GM23248 (cell line): ENCODE measurements at regions not wholly inside any gene's neighbourhood (a gene's known extent, or its start where the extent isn't known, plus 50 kb on each side); places are given as distances from the start of the nearest gene placed in this dataset.

Experiments used
- DNase-seq: peaks from one replicate; pipeline ENCODE4 v3.0.0-alpha.2; 2015
- H2AFZ ChIP-seq: fragments of 200-600 bp; sonication (generic); 2 replicates; pipeline ENCODE4 v1.6.1; 2016; ENCODE audit warnings: antibody characterized with exemption
- H3F3A ChIP-seq: fragments of 200-600 bp; sonication (generic); 2 replicates; pipeline ENCODE4 v1.6.1; 2016; ENCODE audit warnings: mild to moderate bottlenecking, antibody characterized with exemption, mixed run types; ENCODE audit not compliant: insufficient read depth
- H3K27ac ChIP-seq: fragments of 200-600 bp; sonication (generic); 2 replicates; pipeline ENCODE4 v1.5.1; 2016; ENCODE audit warnings: mild to moderate bottlenecking
- H3K27me3 ChIP-seq: fragments of 200-600 bp; sonication (generic); replicated peaks from 2 replicates; pipeline ENCODE4 v1.6.1; 2016; ENCODE audit warnings: mild to moderate bottlenecking; ENCODE audit not compliant: insufficient read depth
- H3K36me3 ChIP-seq: fragments of 200-600 bp; sonication (generic); 2 replicates; pipeline ENCODE4 v1.6.1; 2016; ENCODE audit warnings: low read depth, mild to moderate bottlenecking
- H3K4me1 ChIP-seq: fragments of 200-600 bp; sonication (generic); 2 replicates; pipeline ENCODE4 v1.6.1; 2016; ENCODE audit warnings: mild to moderate bottlenecking; ENCODE audit not compliant: insufficient read depth
- H3K4me2 ChIP-seq: fragments of 200-600 bp; sonication (generic); one replicate; pipeline ENCODE4 v1.6.1; 2016; ENCODE audit warnings: mild to moderate bottlenecking; ENCODE audit not compliant: unreplicated experiment
- H3K4me3 ChIP-seq: fragments of 200-600 bp; sonication (generic); 2 replicates; pipeline ENCODE4 v1.5.1; 2016; ENCODE audit warnings: mild to moderate bottlenecking
- H3K79me2 ChIP-seq: fragments of 200-600 bp; sonication (generic); 2 replicates; pipeline ENCODE4 v1.6.1; 2016; ENCODE audit warnings: mild to moderate bottlenecking; ENCODE audit not compliant: insufficient read depth
- H3K9ac ChIP-seq: fragments of 200-600 bp; sonication (generic); 2 replicates; pipeline ENCODE4 v1.6.1; 2016; ENCODE audit warnings: mild to moderate bottlenecking
- H3K9me2 ChIP-seq: fragments of 200-600 bp; sonication (generic); 2 replicates; pipeline ENCODE4 v1.6.1; 2016; ENCODE audit warnings: mixed run types, mild to moderate bottlenecking, moderate library complexity; ENCODE audit not compliant: insufficient read depth
- H3K9me3 ChIP-seq: fragments of 200-600 bp; sonication (generic); one replicate; pipeline ENCODE4 v1.6.1; 2017; ENCODE audit warnings: low read depth
- H4K20me1 ChIP-seq: fragments of 200-600 bp; sonication (generic); 2 replicates; pipeline ENCODE4 v1.6.0; 2016; ENCODE audit not compliant: insufficient read depth
- EZH2 ChIP-seq: fragments of 200-600 bp; sonication (generic); IDR thresholded peaks from 2 replicates; pipeline ENCODE4 v1.6.1; 2018; ENCODE audit warnings: antibody characterized with exemption, mild to moderate bottlenecking; ENCODE audit not compliant: insufficient read depth, poor library complexity, severe bottlenecking
- EZH2phosphoT487 ChIP-seq: fragments of 200-600 bp; sonication (generic); IDR thresholded peaks from 2 replicates; pipeline ENCODE4 v1.6.1; 2018; ENCODE audit warnings: antibody characterized with exemption, moderate library complexity, mild to moderate bottlenecking, low read depth; ENCODE audit not compliant: insufficient read depth
- WGBS, 2 experiments: methylation state at CpG; one replicate each; pipeline ENCODE4 v1.1.6; 2015 to 2017; ENCODE audit warnings: low lambda C conversion rate in 2 of 2, low coverage in 1 of 2; ENCODE audit errors: missing lambda C conversion rate in 2 of 2; 5-methylcytosine and 5-hydroxymethylcytosine counted together
- in situ Hi-C: fragments of 300-500 bp; cut with MboI; formaldehyde crosslinking; loops from 2 replicates; pipeline ENCODE4 v1.15.0; 2020

- 11 to 20% methylated on average over 2 of the region's 2 CpGs for WGBS, 2 experiments
- no peak for DNase-seq
- Histone ChIP-seq H3K36me3 (no peaks in the 10 kb centered on the region), H3K4me1 (no peaks in the 10 kb centered on the region), H4K20me1 (no peaks in the 10 kb centered on the region), H3K4me3 (no peak overlapping the region), H3K4me2 (no peak overlapping the region), H3K27ac (no peak overlapping the region), H3K9me2 (no peaks in the 10 kb centered on the region), H3K27me3 (no peaks in the 10 kb centered on the region), H3K9ac (no peak overlapping the region), H3K9me3 (no peaks in the 10 kb centered on the region), H3F3A (no peaks in the 10 kb centered on the region), H3K79me2 (no peaks in the 10 kb centered on the region), H2AFZ (no peak overlapping the region)
- in situ Hi-C loops = no loop called here
- TF ChIP-seq EZH2 = no peak
These were observed 427.6 kb upstream of the STXBP6 start for GRCh38 chr14:25477316-25478098.

- Histone ChIP-seq H3K9me3 (no peaks in the 10 kb centered on the region), H3K27ac (no peak overlapping the region), H2AFZ (no peak overlapping the region), H3K4me2 (no peak overlapping the region), H3K36me3 (no peaks in the 10 kb centered on the region), H3K9ac (no peak overlapping the region), H4K20me1 (no peaks in the 10 kb centered on the region), H3K79me2 (no peaks in the 10 kb centered on the region), H3K4me3 (no peak overlapping the region), H3F3A (no peaks in the 10 kb centered on the region), H3K9me2 (no peaks in the 10 kb centered on the region), H3K4me1 (no peaks in the 10 kb centered on the region), H3K27me3 (no peaks in the 10 kb centered on the region)
- in situ Hi-C loops = no loop called here
- no peak for DNase-seq
- TF ChIP-seq EZH2 (no peak), EZH2phosphoT487 (no peak)
- 38 to 51% methylated on average over 1 of the region's 1 CpG for WGBS, 2 experiments
These were observed 422.8 kb upstream of the STXBP6 start for GRCh38 chr14:25472700-25473099.

GRCh38 chr14:25464772-25465171, 414.8 kb upstream of the STXBP6 start:
- no peaks in the 10 kb centered on the region for H3K9me2 ChIP-seq
- in situ Hi-C loops = no loop called here
- no peaks in the 10 kb centered on the region for H3K79me2 ChIP-seq
- H3K27me3 ChIP-seq = no peaks in the 10 kb centered on the region
- H3F3A ChIP-seq = no peaks in the 10 kb centered on the region
- no peak overlapping the region for H2AFZ ChIP-seq
- TF ChIP-seq EZH2phosphoT487 (no peak), EZH2 (no peak)
- no peak overlapping the region for H3K9ac ChIP-seq
- no peaks in the 10 kb centered on the region for H3K9me3 ChIP-seq
- H3K4me2 ChIP-seq = no peak overlapping the region
- no peaks in the 10 kb centered on the region for H4K20me1 ChIP-seq
- H3K36me3 ChIP-seq = no peaks in the 10 kb centered on the region
- no peak overlapping the region for H3K27ac ChIP-seq
- no peak overlapping the region for H3K4me3 ChIP-seq
- no peaks in the 10 kb centered on the region for H3K4me1 ChIP-seq
- DNase-seq = no peak

- H3K9me3 ChIP-seq = no peaks in the 10 kb centered on the region
- TF ChIP-seq EZH2phosphoT487 (no peak), EZH2 (no peak)
- in situ Hi-C loops = no loop called here
These were observed 414.1 kb upstream of the STXBP6 start for GRCh38 chr14:25464078-25464477.

GRCh38 chr14:25463480-25463879, 413.5 kb upstream of the STXBP6 start:
- Histone ChIP-seq H3K4me1 (no peaks in the 10 kb centered on the region), H3K4me3 (no peak overlapping the region), H2AFZ (no peak overlapping the region), H3K4me2 (no peak overlapping the region), H3K9ac (no peak overlapping the region), H3K79me2 (no peaks in the 10 kb centered on the region), H3K27ac (no peak overlapping the region), H3F3A (no peaks in the 10 kb centered on the region), H3K9me3 (no peaks in the 10 kb centered on the region), H3K9me2 (no peaks in the 10 kb centered on the region), H4K20me1 (no peaks in the 10 kb centered on the region), H3K27me3 (no peaks in the 10 kb centered on the region), H3K36me3 (no peaks in the 10 kb centered on the region)
- in situ Hi-C loops = no loop called here
- TF ChIP-seq EZH2 = no peak
- no peak for TF ChIP-seq EZH2phosphoT487
- DNase-seq = no peak
- 0 to 3% methylated on average over 1 of the region's 1 CpG for WGBS, 2 experiments

More at GRCh38 chr14:25464078-25464477, 414.1 kb upstream of the STXBP6 start:
- Histone ChIP-seq H3K4me3 (no peak overlapping the region), H3K79me2 (no peaks in the 10 kb centered on the region), H3F3A (no peaks in the 10 kb centered on the region), H3K4me2 (no peak overlapping the region), H2AFZ (no peak overlapping the region), H3K9me2 (no peaks in the 10 kb centered on the region), H3K36me3 (no peaks in the 10 kb centered on the region), H4K20me1 (no peaks in the 10 kb centered on the region), H3K27ac (no peak overlapping the region), H3K27me3 (no peaks in the 10 kb centered on the region), H3K4me1 (no peaks in the 10 kb centered on the region), H3K9ac (no peak overlapping the region)
- no peak for DNase-seq
